ENCODE measurements at regions not wholly inside any gene's neighbourhood (a gene's known extent, or its start where the extent isn't known, plus 50 kb on each side); places are given as distances from the start of the nearest gene placed in this dataset.

- no peak for DNase-seq (ENCODE audit: low read depth in 2 of 3, low spot score in 1 of 3)
These were observed 211.3 kb downstream of the ARL4C start for GRCh38 chr2:234285541-234285940.

GRCh38 chr2:234279637-234280036 lies 217.2 kb downstream of the ARL4C start:
- no peak for DNase-seq (ENCODE audit: low read depth in 2 of 3, low spot score in 1 of 3)

- no peak for DNase-seq (ENCODE audit: low read depth in 2 of 3, low spot score in 1 of 3)
These were observed 218.2 kb downstream of the ARL4C start for GRCh38 chr2:234278556-234279255.

GRCh38 chr2:234275515-234275914 lies 221.4 kb downstream of the ARL4C start:
- DNase-seq (ENCODE audit: low read depth in 2 of 3, low spot score in 1 of 3): no peak

GRCh38 chr2:234273887-234274584 lies 222.8 kb downstream of the ARL4C start:
- DNase-seq (ENCODE audit: low read depth in 2 of 3, low spot score in 1 of 3): peak in 1 of 3 donors; percentile 29

GRCh38 chr2:234272069-234272850 lies 221.8 kb downstream of the SPP2 start:
- no peak for DNase-seq (ENCODE audit: low read depth in 2 of 3, low spot score in 1 of 3)

- DNase-seq (ENCODE audit: low read depth in 2 of 3, low spot score in 1 of 3): no peak
These were observed 220.8 kb downstream of the SPP2 start for GRCh38 chr2:234271338-234271737.

- no peak for DNase-seq (ENCODE audit: low read depth in 2 of 3, low spot score in 1 of 3)
These were observed 219.3 kb downstream of the SPP2 start for GRCh38 chr2:234269769-234270204.

GRCh38 chr2:234267534-234267933 lies 217.0 kb downstream of the SPP2 start:
- no peak for DNase-seq (ENCODE audit: low read depth in 2 of 3, low spot score in 1 of 3)

- DNase-seq (ENCODE audit: low read depth in 2 of 3, low spot score in 1 of 3): no peak
These were observed 216.4 kb downstream of the SPP2 start for GRCh38 chr2:234266952-234267351.

GRCh38 chr2:234265206-234265605 lies 214.7 kb downstream of the SPP2 start:
- DNase-seq (ENCODE audit: low read depth in 2 of 3, low spot score in 1 of 3): no peak

- DNase-seq (ENCODE audit: low read depth in 2 of 3, low spot score in 1 of 3): no peak
These were observed 211.2 kb downstream of the SPP2 start for GRCh38 chr2:234261736-234262135.

GRCh38 chr2:234259440-234259839 lies 208.9 kb downstream of the SPP2 start:
- no peak for DNase-seq (ENCODE audit: low read depth in 2 of 3, low spot score in 1 of 3)

GRCh38 chr2:234258562-234259141 lies 208.2 kb downstream of the SPP2 start:
- no peak for DNase-seq (ENCODE audit: low read depth in 2 of 3, low spot score in 1 of 3)

GRCh38 chr2:234257859-234258561 lies 207.5 kb downstream of the SPP2 start:
- peak in 2 of 3 donors; percentile 13 to 43 for DNase-seq (ENCODE audit: low read depth in 2 of 3, low spot score in 1 of 3)

GRCh38 chr2:234256516-234256915 lies 206.0 kb downstream of the SPP2 start:
- no peak for DNase-seq (ENCODE audit: low read depth in 2 of 3, low spot score in 1 of 3)

- DNase-seq (ENCODE audit: low read depth in 2 of 3, low spot score in 1 of 3): no peak
These were observed 204.4 kb downstream of the SPP2 start for GRCh38 chr2:234254783-234255521.

GRCh38 chr2:234252772-234253171 lies 202.3 kb downstream of the SPP2 start:
- DNase-seq (ENCODE audit: low read depth in 2 of 3, low spot score in 1 of 3): no peak

- DNase-seq (ENCODE audit: low read depth in 2 of 3, low spot score in 1 of 3): no peak
These were observed 201.1 kb downstream of the SPP2 start for GRCh38 chr2:234251326-234252271.
